IMR-90 (cell line): ENCODE measurements at regions not wholly inside any gene's neighbourhood (a gene's known extent, or its start where the extent isn't known, plus 50 kb on each side); places are given as distances from the start of the nearest gene placed in this dataset.

ENCODE experiments used
- ATAC-seq: fragments of 200-7000 bp; cut with Tn5 transposase; 2 replicates; pipeline ENCODE4 v1.9.1; 2020; ENCODE audit warnings: low read depth, mild to moderate bottlenecking, moderate library complexity
- BruUV-seq: library from RNA; stranded (reverse); fragments of 400-500 nt; replicated peaks from 2 replicates; lab custom pipeline; 2021; lab: Mats Ljungman, UMichigan
- CTCF ChIA-PET: fragments of 300-600 bp; formaldehyde crosslinking; extraction: SDS; loops from one replicate; lab custom pipeline; 2021; ENCODE audit warnings: antibody characterized with exemption; lab: Yijun Ruan, JAX
- POLR2A ChIA-PET: fragments of 300-600 bp; sonication (Branson Sonifier 250); formaldehyde crosslinking; loops from one replicate; lab custom pipeline; 2022; ENCODE audit warnings: antibody characterized with exemption; ENCODE audit not compliant: unreplicated experiment; lab: Charles Lee
- DNase-seq: peaks from one replicate; pipeline ENCODE4 v3.0.0; 2013
- H2AFZ ChIP-seq: replicated peaks from 2 replicates; pipeline ENCODE3; 2013; ENCODE audit warnings: low read length, mild to moderate bottlenecking; ENCODE audit not compliant: poor library complexity
- H2AK5ac ChIP-seq: 2 replicates; pipeline ENCODE4 v1.6.1; 2013; ENCODE audit warnings: low read depth, low read length, inconsistent platforms
- H2AK9ac ChIP-seq: replicated peaks from 2 replicates; pipeline ENCODE3; 2013; ENCODE audit warnings: mild to moderate bottlenecking, low read depth, low read length, moderate library complexity; ENCODE audit not compliant: poor library complexity
- H2BK120ac ChIP-seq: 2 replicates; pipeline ENCODE4 v1.6.1; 2013; ENCODE audit warnings: low read depth, low read length, inconsistent platforms
- H2BK15ac ChIP-seq: 3 replicates; pipeline ENCODE4 v1.6.1; 2013; ENCODE audit warnings: low read depth, low read length, inconsistent platforms
- H2BK20ac ChIP-seq: 2 replicates; pipeline ENCODE4 v1.6.1; 2013; ENCODE audit warnings: low read depth, mild to moderate bottlenecking, inconsistent platforms, low read length, moderate library complexity
- H2BK5ac ChIP-seq: 2 replicates; pipeline ENCODE4 v1.6.1; 2013; ENCODE audit warnings: mild to moderate bottlenecking, low read depth, low read length, inconsistent platforms; ENCODE audit not compliant: poor library complexity, severe bottlenecking
- H3K14ac ChIP-seq: replicated peaks from 2 replicates; pipeline ENCODE4 v1.6.1; 2013; ENCODE audit warnings: low read depth, low read length, inconsistent platforms
- H3K18ac ChIP-seq: 2 replicates; pipeline ENCODE4 v1.6.1; 2013; ENCODE audit warnings: low read depth, low read length, control low read depth
- H3K23ac ChIP-seq: 2 replicates; pipeline ENCODE4 v1.6.1; 2013; ENCODE audit warnings: low read depth, low read length, inconsistent platforms
- H3K27ac ChIP-seq: 2 replicates; pipeline ENCODE4 v1.5.1; 2013; ENCODE audit warnings: mild to moderate bottlenecking, control low read depth, low read length; ENCODE audit not compliant: insufficient read depth
- H3K27me3 ChIP-seq: 2 replicates; pipeline ENCODE4 v1.6.1; 2013; ENCODE audit warnings: low read length; ENCODE audit not compliant: control insufficient read depth, insufficient read depth
- H3K36me3 ChIP-seq: 2 replicates; pipeline ENCODE4 v1.6.1; 2013; ENCODE audit warnings: low read length, mixed read lengths; ENCODE audit not compliant: control insufficient read depth, insufficient read depth
- H3K4ac ChIP-seq: 2 replicates; pipeline ENCODE4 v1.6.1; 2013; ENCODE audit warnings: low read depth, low read length, inconsistent platforms
- H3K4me1 ChIP-seq: 2 replicates; pipeline ENCODE4 v1.6.1; 2013; ENCODE audit warnings: low read length, mixed read lengths; ENCODE audit not compliant: control insufficient read depth, insufficient read depth
- H3K4me2 ChIP-seq: 2 replicates; pipeline ENCODE4 v1.6.1; 2013; ENCODE audit warnings: low read depth, mild to moderate bottlenecking, control low read depth, low read length, moderate library complexity
- H3K4me3 ChIP-seq: 2 replicates; pipeline ENCODE4 v1.5.1; 2013; ENCODE audit warnings: low read depth, mild to moderate bottlenecking, control low read depth, low read length, moderate library complexity; ENCODE audit not compliant: insufficient read depth
- H3K56ac ChIP-seq: 2 replicates; pipeline ENCODE4 v1.6.1; 2013; ENCODE audit warnings: low read length, inconsistent platforms; ENCODE audit not compliant: insufficient read depth; ENCODE audit errors: extremely low read depth
- H3K79me1 ChIP-seq, 2 experiments: 2 replicates each; pipeline ENCODE4 v1.6.1; 2013; ENCODE audit warnings: low read length in 2 of 2, inconsistent platforms in 1 of 2, low read depth in 1 of 2
- H3K9ac ChIP-seq: 2 replicates; pipeline ENCODE4 v1.6.1; 2013; ENCODE audit warnings: low read depth, low read length, control low read depth
- H3K9me1 ChIP-seq: 2 replicates; pipeline ENCODE4 v1.6.1; 2013; ENCODE audit warnings: low read length, inconsistent platforms; ENCODE audit not compliant: insufficient read depth
- H3K9me3 ChIP-seq: 2 replicates; pipeline ENCODE4 v1.6.1; 2013; ENCODE audit warnings: low read length; ENCODE audit not compliant: control insufficient read depth, insufficient read depth
- H4K20me1 ChIP-seq: 2 replicates; pipeline ENCODE4 v1.6.1; 2013; ENCODE audit warnings: low read length, inconsistent platforms; ENCODE audit not compliant: insufficient read depth
- H4K5ac ChIP-seq: 2 replicates; pipeline ENCODE4 v1.6.1; 2013; ENCODE audit warnings: mild to moderate bottlenecking, low read depth, low read length, control low read depth
- H4K8ac ChIP-seq, 2 experiments: 2 replicates each; pipeline ENCODE4 v1.6.1; 2013; ENCODE audit warnings: low read depth in 2 of 2, low read length in 2 of 2, control low read depth in 1 of 2, inconsistent platforms in 1 of 2
- H4K91ac ChIP-seq: 2 replicates; pipeline ENCODE4 v1.6.1; 2013; ENCODE audit warnings: low read depth, low read length, inconsistent platforms; ENCODE audit not compliant: insufficient read depth
- CHD1 ChIP-seq: IDR thresholded peaks from 2 replicates; pipeline ENCODE4 v1.6.1; 2012; ENCODE audit warnings: low read depth, low read length, improper control_type of control experiment
- FOS ChIP-seq: fragments of 150-350 bp; IDR thresholded peaks from 2 replicates; pipeline ENCODE4 v1.6.1; 2016; ENCODE audit warnings: low read depth, low read length
- MAFK ChIP-seq: IDR thresholded peaks from 2 replicates; pipeline ENCODE4 v1.6.1; 2012; ENCODE audit warnings: low read depth, low read length, improper control_type of control experiment
- MAZ ChIP-seq: IDR thresholded peaks from 2 replicates; pipeline ENCODE4 v1.6.1; 2012; ENCODE audit warnings: low read depth, mild to moderate bottlenecking, low read length, improper control_type of control experiment, moderate library complexity, borderline replicate concordance
- MXI1 ChIP-seq: IDR thresholded peaks from 2 replicates; pipeline ENCODE4 v1.6.1; 2012; ENCODE audit warnings: low read depth, mild to moderate bottlenecking, low read length, moderate library complexity, borderline replicate concordance
- NFE2L2 ChIP-seq: fragments of 150-350 bp; IDR thresholded peaks from 2 replicates; pipeline ENCODE4 v1.6.1; 2016; ENCODE audit warnings: low read depth, mild to moderate bottlenecking, low read length
- POLR2A ChIP-seq: IDR thresholded peaks from 2 replicates; pipeline ENCODE4 v1.6.1; 2012; ENCODE audit warnings: mild to moderate bottlenecking, low read depth, low read length
- RCOR1 ChIP-seq: IDR thresholded peaks from 2 replicates; pipeline ENCODE4 v1.6.1; 2012; ENCODE audit warnings: mild to moderate bottlenecking, low read length, improper control_type of control experiment; ENCODE audit not compliant: insufficient replicate concordance
- RFX5 ChIP-seq: IDR thresholded peaks from 2 replicates; pipeline ENCODE4 v1.8.0; 2012; ENCODE audit warnings: low read depth, mild to moderate bottlenecking, low read length, moderate library complexity
- SMC3 ChIP-seq: fragments of 150-350 bp; IDR thresholded peaks from 2 replicates; pipeline ENCODE4 v1.6.1; 2016; ENCODE audit warnings: low read depth, mild to moderate bottlenecking, antibody characterized with exemption, low read length, moderate library complexity
- WGBS, 2 experiments: methylation state at CpG; one replicate each; pipeline versions ENCODE4 v1.1.5 to v1.1.7; 2013; ENCODE audit warnings: missing lambda C conversion rate in 2 of 2; ENCODE audit not compliant: insufficient read length in 1 of 2; ENCODE audit errors: extremely low coverage in 2 of 2; 5-methylcytosine and 5-hydroxymethylcytosine counted together
- dilution Hi-C: fragments of 300-500 bp; cut with HindIII; formaldehyde crosslinking; loops from one replicate; pipeline ENCODE4 v1.14.3; 2018; ENCODE audit warnings: low sequenced_read_pairs; ENCODE audit not compliant: unreplicated experiment
- in situ Hi-C: fragments of 300-500 bp; cut with MboI; formaldehyde crosslinking; loops from 3 replicates; pipeline ENCODE4 v1.14.3; 2019; ENCODE audit warnings: low sequenced_read_pairs, inconsistent platforms, mixed read lengths
- intact Hi-C: fragments of 100-400 bp; cut with micrococcal nuclease; formaldehyde crosslinking; loops from 2 replicates; pipeline ENCODE4 v1.10.0; 2022
- TF ChIP-seq, protein P1 (sequence below): fragments of 150-350 bp; IDR thresholded peaks from 2 replicates; pipeline ENCODE4 v1.6.1; 2017; ENCODE audit warnings: mild to moderate bottlenecking, antibody characterized with exemption, low read length, low read depth

- H3K4me2 ChIP-seq = no peak overlapping the region
- no peak overlapping the region for H2BK5ac ChIP-seq
- H3K9me1 ChIP-seq = no peaks in the 10 kb centered on the region
- no peaks in the 10 kb centered on the region for H3K4me1 ChIP-seq
- H2BK20ac ChIP-seq = no peak overlapping the region
- H3K18ac ChIP-seq = no peak overlapping the region
- H4K5ac ChIP-seq = no peak overlapping the region
- no CpG with 5 or more reads among the region's 1 CpG for WGBS, 2 experiments
- H2AK9ac ChIP-seq = no peak overlapping the region
- POLR2A ChIA-PET = no interaction called here
- no peaks in the 10 kb centered on the region for H3K9me3 ChIP-seq
- no peak for TF ChIP-seq RCOR1
- no peak for TF ChIP-seq SMC3
- no peak for TF ChIP-seq CHD1
- no peak for TF ChIP-seq FOS
- no peak for TF ChIP-seq MXI1
- TF ChIP-seq, protein P1, sequence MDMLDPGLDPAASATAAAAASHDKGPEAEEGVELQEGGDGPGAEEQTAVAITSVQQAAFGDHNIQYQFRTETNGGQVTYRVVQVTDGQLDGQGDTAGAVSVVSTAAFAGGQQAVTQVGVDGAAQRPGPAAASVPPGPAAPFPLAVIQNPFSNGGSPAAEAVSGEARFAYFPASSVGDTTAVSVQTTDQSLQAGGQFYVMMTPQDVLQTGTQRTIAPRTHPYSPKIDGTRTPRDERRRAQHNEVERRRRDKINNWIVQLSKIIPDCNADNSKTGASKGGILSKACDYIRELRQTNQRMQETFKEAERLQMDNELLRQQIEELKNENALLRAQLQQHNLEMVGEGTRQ = no peak
- TF ChIP-seq RFX5 = no peak
- no peak for TF ChIP-seq MAFK
- no peak for TF ChIP-seq NFE2L2
- no peak for TF ChIP-seq POLR2A
- no peak for TF ChIP-seq MAZ
- H4K8ac ChIP-seq = no peak overlapping the region
- no peaks in the 10 kb centered on the region for H3K36me3 ChIP-seq
- no peak for ATAC-seq
- no peak overlapping the region for H3K14ac ChIP-seq
- CTCF ChIA-PET = no interaction called here
- H3K56ac ChIP-seq = no peak overlapping the region
- intact Hi-C loops = no loop called here
- no peaks in the 10 kb centered on the region for H3K27me3 ChIP-seq
- no peaks in the 10 kb centered on the region for H4K20me1 ChIP-seq
- H4K91ac ChIP-seq = no peak overlapping the region
- dilution Hi-C loops = no loop called here
- no peak overlapping the region for H2AFZ ChIP-seq
- no peak overlapping the region for H2BK15ac ChIP-seq
- no peak overlapping the region for H3K23ac ChIP-seq
- no peak overlapping the region for H2BK120ac ChIP-seq
- H3K9ac ChIP-seq = no peak overlapping the region
- BruUV-seq = no TSS peak
- H3K4me3 ChIP-seq = no peak overlapping the region
- DNase-seq = no peak
- no peak overlapping the region for H3K27ac ChIP-seq
- no peaks in the 10 kb centered on the region for H3K79me1 ChIP-seq
- H2AK5ac ChIP-seq = no peak overlapping the region
- in situ Hi-C loops = no loop called here
- H3K4ac ChIP-seq = no peak overlapping the region
Measured at GRCh38 chr13:67967031-67967430, 736.9 kb upstream of the PCDH9 start.
